ENCODE measurements at regions not wholly inside any gene's neighbourhood (a gene's known extent, or its start where the extent isn't known, plus 50 kb on each side); places are given as distances from the start of the nearest gene placed in this dataset.

DNA sequence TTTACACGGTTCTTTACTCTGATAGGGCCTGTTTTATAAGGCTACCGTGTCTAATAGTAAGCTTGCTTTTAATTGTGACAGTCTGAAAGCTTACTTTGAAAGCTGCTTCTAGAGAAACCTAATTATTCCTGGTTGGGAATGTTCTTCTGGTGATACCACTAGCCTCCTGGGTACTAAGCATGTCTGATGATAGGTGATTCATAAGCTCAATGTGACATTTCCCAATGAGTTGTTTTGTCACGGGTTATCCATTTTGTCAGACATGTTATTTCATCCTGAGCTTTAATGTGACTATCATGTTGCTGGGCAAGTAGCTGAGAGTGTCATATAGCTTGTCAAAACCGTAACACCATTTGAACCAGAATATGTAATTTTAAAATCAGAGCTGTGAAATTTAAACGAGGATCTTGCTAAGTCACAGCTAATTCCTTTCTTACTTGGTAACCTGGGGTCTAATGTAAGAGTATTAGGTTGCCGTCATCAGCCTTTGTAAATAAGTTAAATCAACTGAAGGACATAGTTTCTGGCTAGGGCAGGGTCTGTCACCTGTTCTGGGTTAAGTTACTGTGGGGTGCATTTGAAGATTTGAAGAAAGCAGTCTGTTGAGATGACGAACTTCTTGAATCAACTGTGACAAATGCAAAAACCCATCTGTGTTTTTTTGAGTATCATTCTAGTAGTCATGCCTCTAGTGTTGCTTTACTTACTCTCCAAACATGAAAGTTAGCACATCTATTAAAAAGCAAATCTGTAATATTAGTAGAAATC, 529.2 kb downstream of the USP25 start:
- H3K4me3 ChIP-seq (replicated peaks in 1 of 2; ENCODE audit: low read depth in 2 of 2, low read length in 2 of 2) = no peak overlapping the region
- TF ChIP-seq CTCF (IDR thresholded peaks at IDR 0.05; ENCODE audit: low read depth, low read length) = no peak
- no peak for DNase-seq (ENCODE audit: low read depth in 2 of 2)

GRCh38 chr21:16262091-16262490, 532.3 kb downstream of the USP25 start:
- no peak overlapping the region for H3K4me3 ChIP-seq (replicated peaks in 1 of 2; ENCODE audit: low read depth in 2 of 2, low read length in 2 of 2)
- DNase-seq (ENCODE audit: low read depth in 2 of 2) = no peak
- TF ChIP-seq CTCF (IDR thresholded peaks at IDR 0.05; ENCODE audit: low read depth, low read length) = no peak

- no peak for TF ChIP-seq CTCF (IDR thresholded peaks at IDR 0.05; ENCODE audit: low read depth, low read length)
- peak; percentile 37 to 53 for DNase-seq (ENCODE audit: low read depth in 2 of 2)
- peak overlapping the region in 1 of 2 donors; percentile 13 for H3K4me3 ChIP-seq (replicated peaks in 1 of 2; ENCODE audit: low read depth in 2 of 2, low read length in 2 of 2)
Measured at GRCh38 chr21:16264319-16264718, 534.5 kb downstream of the USP25 start.

DNA sequence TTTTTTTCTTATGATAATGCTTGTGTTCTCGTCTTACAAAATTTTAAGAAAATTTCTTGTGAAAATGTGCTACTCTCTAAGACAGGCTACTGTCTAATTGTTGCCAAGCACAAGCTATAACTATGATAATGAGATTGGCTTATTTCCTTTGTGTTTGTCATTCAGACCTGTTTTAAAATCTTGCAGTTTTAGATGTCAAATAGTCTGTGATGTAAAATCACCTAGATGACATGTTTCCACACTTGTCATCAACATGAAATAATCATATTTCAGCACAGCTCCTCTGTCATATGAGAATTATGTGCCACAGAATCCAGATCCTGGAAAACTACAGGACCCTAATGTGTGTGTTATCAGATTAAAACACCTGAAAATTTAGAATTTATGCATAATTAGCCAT, 539.7 kb downstream of the USP25 start:
- TF ChIP-seq CTCF (IDR thresholded peaks at IDR 0.05; ENCODE audit: low read depth, low read length) = no peak
- no peak for DNase-seq (ENCODE audit: low read depth in 2 of 2)
- H3K4me3 ChIP-seq (replicated peaks in 1 of 2; ENCODE audit: low read depth in 2 of 2, low read length in 2 of 2) = no peak overlapping the region

DNA sequence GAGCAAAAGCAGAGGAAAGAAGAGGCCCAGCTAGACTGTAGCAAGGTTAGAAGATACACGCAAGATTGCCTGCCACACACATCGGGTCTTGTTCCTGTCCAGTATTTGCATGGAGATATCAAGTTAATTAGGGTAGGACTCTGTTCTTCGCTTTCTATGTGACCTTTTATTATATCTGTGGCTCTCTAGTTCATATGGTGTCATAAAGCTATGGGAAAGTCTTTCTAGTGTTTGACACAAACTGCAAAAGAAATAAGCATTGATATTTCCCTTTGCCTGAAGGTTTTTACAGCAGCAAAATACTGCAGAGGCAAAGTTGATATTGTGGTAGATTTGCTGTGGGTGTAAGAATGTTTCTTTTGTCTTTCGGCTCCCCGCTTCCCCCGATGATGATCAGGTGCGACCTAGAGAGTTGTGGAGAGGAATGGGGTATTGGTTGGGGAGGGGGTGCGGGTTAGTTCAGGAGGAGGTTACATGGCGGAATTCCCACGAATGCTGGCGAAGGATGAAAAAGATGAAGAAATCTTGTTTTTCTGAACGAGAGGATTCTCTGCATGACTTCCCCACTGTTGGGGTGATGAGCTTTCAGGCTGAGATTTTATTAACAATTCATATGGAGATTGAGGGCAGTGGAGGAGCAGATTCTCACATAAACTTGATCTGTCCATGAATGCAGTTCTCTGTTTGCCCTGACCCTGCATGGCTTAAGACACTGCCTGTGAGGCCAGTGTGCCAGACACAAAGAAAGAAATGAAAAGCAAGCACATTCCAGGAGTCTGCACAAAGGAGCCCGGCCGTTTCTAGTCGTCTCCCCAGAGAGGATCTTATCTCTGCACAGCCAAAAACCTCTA, 550.2 kb downstream of the USP25 start:
- H3K4me3 ChIP-seq (replicated peaks in 1 of 2; ENCODE audit: low read depth in 2 of 2, low read length in 2 of 2) = peak overlapping the region in 1 of 2 donors; percentile 22
- peak; percentile 63 to 69 for DNase-seq (ENCODE audit: low read depth in 2 of 2)
- TF ChIP-seq CTCF (IDR thresholded peaks at IDR 0.05; ENCODE audit: low read depth, low read length) = no peak

DNA sequence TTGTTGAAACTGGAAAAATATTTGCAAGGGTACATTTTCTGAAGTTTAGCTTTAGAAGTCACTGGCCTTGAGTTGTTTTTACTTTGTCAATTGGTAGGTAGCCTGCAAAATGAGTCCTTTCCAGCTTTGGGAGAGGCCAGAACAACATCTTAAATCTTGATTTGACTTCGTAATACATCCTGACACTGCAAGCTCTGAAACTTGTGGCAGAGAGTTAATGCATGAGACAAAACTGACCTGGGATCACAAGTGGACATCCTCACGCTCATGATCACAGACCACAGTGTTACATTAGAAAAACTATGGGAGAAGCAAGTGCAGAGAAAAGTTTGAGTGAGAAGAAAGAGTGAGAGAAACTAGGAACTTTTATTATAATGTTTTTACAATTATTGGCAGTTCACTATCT, 550.9 kb downstream of the USP25 start:
- TF ChIP-seq CTCF (IDR thresholded peaks at IDR 0.05; ENCODE audit: low read depth, low read length) = no peak
- peak in 1 of 2 donors; percentile 6 for DNase-seq (ENCODE audit: low read depth in 2 of 2)
- no peak overlapping the region for H3K4me3 ChIP-seq (replicated peaks in 1 of 2; ENCODE audit: low read depth in 2 of 2, low read length in 2 of 2)
